ENCODE measurements at regions not wholly inside any gene's neighbourhood (a gene's known extent, or its start where the extent isn't known, plus 50 kb on each side); places are given as distances from the start of the nearest gene placed in this dataset.

DNA sequence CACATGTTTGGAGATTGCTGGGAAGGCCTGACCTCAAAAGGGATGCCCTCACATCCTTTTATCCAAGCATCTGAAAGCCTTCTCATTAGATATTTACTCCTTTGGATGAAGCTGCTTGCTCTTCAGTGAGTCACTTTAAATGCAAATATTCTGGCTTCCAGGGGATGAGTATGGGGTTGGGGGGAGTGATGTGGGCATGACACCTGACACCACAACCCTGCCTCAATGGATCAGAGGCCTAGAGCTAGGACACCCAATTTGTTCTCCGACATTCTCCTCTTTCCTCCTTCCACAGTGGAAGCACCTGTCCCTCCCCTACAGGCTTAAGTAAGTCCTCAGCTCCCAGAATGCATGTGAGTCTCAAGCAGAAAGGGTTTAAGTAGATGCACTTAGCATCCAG lies 238.3 kb downstream of the OMA1 start:
- no peak for DNase-seq

- DNase-seq: no peak
Measured at GRCh38 chr1:58307431-58307830, 239.1 kb downstream of the OMA1 start.

DNA sequence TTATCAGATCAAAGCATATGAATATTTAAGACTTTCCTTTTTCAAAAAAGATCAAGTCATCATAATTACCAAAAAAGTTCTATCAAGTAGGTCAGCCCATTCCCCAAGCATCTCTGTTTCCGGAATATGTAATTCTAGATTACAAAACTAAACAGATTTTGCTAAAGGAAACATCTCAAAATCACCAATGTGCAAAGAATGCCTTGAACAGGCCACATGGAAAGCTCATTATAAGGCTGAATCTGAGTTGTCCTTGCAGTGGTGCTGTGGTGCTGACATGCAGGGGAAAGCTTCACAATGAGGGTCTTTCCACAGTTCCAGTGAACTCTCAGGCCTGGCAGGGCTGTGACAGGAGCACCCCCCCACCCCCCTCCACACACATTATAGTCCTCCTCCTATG lies 240.9 kb downstream of the OMA1 start:
- no peak for DNase-seq

DNA sequence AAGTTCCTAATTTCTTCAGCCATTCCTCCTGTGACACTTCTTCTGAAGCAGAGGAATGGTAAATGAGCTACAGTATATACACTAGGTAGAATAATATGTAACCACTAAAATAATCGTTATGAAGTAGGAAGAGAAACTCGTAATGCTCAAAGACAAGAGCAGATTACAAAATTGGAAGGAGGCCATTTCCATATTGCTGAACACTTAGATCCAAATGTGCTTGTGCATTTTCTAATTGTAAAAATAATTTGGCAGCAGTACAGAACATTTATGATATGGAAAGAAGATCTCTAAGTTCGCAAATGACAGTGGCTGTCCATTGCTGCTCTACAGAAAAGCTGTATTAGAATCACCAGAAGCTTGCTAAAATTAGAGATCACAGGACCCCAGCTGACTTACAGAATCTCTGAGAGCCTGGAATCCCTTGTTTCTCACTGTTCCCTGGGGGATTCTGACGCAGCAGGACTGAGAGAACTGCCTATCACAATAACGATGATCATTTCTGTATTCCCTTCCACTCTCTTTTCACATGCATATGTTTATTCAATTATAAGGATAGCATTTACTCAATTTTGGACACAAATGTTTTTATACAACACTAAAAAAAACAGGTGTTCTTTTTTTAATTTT lies 242.1 kb downstream of the OMA1 start:
- no peak for DNase-seq

DNA sequence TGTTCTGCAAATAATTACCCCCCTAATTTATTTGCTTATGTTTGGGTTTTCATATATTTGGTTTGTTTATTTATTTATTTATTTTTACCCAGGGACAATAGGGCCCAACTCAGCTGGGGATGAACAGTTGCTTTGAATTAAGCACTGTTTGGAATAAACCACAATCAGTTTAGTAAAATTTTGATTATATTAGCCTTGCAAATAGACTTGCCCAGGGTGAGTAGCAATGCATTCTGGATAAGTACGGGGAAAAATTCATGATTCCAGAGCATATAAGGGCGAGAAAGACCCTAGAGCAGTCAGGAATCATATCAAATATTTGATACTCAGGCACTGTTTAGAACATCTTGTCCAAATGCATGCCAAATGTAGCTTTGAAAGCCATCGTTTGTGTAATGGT lies 242.7 kb downstream of the OMA1 start:
- no peak for DNase-seq

- DNase-seq: no peak
Measured at GRCh38 chr1:58293388-58293787, 253.1 kb downstream of the OMA1 start.

DNA sequence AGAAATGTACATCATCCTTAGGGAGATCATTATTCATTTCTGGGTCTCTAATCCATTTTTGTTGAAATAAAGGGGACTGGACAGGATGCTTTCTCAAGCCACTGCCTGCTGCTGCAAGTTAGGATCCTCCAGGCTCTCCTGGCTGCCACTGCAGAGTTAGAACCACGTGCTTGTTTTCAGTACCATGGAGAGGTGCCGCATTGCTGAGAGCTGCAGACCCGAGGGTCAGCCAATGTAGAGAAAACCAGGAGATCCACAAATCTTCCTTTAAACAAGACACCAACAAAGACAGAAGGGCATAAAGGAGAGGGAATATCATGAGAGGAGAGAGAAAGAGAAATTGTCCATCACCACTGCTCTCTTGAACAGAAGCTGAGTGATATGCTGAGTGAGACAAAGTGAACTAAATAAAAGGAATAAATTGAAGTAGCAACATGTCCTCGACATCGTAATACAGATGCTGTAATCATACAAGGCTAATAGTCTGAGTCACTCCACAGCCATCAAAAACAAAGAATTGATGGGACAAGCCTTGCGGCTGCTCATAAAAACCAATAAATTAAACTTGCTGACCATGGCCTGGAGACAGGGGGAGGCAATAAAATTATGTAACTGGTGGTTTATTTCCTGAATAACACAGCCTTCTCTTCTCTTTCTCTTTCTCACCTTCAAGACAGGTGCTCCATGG lies 255.7 kb downstream of the OMA1 start:
- no peak for DNase-seq

- no peak for DNase-seq
Measured at GRCh38 chr1:58288624-58289142, 257.8 kb downstream of the OMA1 start.

- no peak for DNase-seq
Measured at GRCh38 chr1:58287894-58288623, 258.5 kb downstream of the OMA1 start.

DNA sequence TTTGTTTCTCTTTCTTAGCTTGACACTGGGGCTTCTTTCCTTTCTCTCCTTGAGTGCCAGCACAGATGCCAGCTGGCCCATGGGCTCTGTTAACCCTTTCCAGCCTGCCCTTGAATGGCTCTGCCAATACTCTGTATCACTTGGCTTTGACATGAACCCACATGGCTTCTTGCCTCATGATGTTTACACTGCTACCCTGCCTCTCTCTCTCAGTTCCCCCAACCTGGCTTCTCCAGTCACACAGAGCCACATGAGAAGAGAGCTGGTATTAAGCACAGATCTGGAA lies 262.4 kb downstream of the OMA1 start:
- DNase-seq: no peak

- DNase-seq: no peak
Measured at GRCh38 chr1:58283388-58284224, 262.9 kb downstream of the OMA1 start.

- no peak for DNase-seq
Measured at GRCh38 chr1:58282623-58283387, 263.7 kb downstream of the OMA1 start.

DNA sequence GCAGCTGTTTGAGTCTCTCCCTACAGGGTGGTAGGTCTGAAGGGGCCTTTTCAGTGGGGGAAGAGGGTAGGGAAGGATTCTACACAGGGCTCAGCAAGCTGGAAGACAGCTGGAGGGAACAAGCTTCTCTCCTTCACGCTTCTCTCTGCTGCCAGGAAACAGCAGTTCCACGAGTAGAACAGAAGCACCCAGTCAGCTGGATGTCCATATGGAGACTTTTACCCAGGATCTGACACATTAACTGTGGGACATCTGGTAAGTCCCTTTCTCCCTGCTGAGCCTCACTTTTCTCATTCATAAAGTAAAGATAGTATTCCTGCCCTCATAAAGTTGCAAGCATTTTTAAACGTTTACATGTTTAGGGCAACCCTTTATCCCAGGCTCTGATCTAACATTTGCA lies 280.3 kb downstream of the OMA1 start:
- DNase-seq: no peak

DNA sequence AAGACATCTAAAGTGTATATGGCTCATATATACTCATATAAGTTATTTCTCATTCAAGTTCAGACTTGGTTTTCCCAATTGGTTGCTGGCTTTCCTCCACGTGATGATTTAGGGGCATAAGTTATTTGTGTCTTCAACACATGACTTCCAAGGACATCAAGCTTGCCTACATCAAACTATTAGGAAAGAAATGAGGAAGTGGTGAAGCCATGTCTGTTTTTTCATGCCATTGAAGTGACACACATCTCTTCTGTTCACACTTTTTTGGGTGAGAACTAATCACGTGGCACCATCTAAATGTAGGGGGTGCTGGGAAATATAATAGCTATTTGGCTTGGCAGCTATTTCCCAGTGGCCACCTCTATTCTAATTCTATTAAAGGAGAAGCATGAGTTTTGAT lies 282.1 kb downstream of the OMA1 start:
- no peak for DNase-seq

DNA sequence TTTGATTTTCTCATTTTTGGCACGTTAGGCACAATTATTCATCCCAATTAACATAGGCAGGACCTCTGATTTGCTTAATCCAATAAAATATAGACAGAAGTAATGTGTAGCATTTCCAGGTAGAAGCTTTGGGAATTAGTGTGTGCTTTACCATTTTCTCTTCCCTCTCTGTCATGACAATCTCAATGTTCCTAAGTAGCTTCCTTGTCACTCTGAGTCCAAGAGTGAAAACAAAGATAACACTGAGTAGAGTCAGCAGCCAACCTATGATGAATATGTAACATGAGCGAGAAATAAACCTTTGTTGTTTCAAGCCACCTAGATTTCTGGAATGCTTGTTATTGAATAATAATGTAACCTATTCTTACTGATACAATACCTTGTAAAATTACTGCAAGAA lies 283.8 kb downstream of the OMA1 start:
- DNase-seq: no peak

DNA sequence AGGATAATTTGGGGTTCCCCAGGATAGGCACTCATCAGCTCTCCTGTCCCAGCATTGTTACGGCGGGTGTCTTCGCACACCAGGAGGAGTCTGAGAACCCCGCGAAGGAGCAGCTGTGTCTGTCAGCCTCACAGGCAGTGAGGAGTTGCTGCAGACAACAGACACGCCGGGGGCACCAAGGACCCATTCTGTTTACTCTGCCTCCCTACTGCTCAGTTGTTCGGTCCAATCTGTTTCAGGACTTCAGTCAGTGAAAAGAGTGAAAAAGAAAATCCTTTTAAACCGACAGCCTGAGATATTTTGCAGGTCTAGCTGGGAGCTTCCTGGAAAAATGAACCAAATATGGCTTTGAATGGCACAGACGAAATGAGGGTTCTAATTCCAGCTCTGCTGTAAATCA lies 288.4 kb downstream of the OMA1 start:
- DNase-seq: no peak

DNA sequence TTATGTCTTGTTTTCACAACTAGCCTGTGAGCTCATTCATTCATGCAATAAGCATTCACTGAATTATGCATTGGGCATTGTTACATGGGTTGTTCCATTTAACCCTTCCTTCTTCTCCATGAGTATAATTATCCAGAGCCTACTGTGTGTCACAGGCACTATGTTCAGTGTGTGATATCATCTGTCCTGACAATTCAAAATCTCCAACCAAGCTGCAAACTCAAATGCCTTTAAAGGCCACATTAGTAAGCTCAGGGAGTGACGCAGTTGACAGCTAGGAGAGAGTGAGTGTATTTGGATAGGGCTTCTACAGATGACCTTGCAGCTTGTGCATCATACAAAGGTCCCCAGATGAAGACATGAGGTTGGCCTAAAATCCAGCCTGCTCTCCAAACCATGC lies 289.5 kb downstream of the OMA1 start:
- DNase-seq: no peak

- no peak for DNase-seq
Measured at GRCh38 chr1:58256546-58256945, 290.0 kb downstream of the OMA1 start.

- DNase-seq: no peak
Measured at GRCh38 chr1:58256041-58256440, 290.5 kb downstream of the OMA1 start.

DNA sequence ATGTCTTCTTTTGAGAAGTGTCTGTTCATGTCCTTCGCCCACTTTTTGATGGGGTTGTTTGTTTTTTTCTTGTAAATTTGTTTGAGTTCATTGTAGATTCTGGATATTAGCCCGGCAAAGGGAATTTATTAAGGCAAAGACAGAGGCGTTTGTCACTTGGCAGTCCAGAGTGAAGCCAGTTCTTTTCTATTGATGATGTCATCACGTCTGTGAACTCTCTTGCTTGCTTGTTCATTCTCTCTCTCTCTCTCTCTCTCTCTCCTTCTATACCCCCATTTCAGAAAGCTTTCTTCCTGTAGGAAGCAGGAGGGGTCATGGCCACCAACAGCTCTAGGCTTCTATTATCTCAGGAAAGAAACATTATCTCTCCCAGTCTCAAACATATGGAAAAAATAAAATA lies 291.3 kb downstream of the OMA1 start:
- DNase-seq: no peak

DNA sequence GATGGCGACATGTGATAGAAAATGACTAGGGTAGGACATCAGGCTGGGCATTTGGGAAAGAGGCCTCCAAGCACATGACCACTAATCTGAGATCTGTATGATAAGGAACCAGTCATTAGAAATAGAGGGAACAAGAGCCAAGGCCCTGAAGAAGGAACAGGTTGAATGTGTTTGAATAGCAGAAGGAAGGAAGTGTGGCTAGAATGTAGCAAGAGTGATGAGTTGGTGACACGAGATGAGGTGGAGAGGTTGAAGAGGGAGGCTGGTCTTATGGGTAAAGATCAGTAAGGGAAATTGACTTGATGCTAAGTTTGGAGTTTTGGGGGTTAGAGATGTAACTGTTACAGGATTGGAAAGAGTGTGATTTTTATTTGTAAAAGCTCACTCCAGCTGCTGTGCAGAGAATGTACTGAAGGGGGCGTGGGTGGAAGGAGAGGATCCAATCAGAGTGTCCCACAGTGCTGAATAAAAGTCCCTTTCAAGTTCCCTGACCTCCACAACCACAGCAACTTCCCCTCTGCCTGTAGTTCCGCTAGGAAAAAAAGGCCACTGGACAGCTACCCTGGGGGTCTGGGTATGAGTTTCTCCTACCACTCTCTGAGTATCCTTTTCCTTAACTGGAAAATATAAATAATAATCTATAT lies 295.0 kb downstream of the OMA1 start:
- peak; percentile 7 for DNase-seq

GRCh38 chr1:58250587-58250948 lies 296.0 kb downstream of the OMA1 start:
- no peak for DNase-seq

All from stimulated activated CD4-positive, alpha-beta T cell treated with anti-CD3 and anti-CD28 coated beads, Interleukin-15, amount 100 ng/mL, for 24 hours (primary cell).